ENCODE measurements at regions not wholly inside any gene's neighbourhood (a gene's known extent, or its start where the extent isn't known, plus 50 kb on each side); places are given as distances from the start of the nearest gene placed in this dataset.

DNA sequence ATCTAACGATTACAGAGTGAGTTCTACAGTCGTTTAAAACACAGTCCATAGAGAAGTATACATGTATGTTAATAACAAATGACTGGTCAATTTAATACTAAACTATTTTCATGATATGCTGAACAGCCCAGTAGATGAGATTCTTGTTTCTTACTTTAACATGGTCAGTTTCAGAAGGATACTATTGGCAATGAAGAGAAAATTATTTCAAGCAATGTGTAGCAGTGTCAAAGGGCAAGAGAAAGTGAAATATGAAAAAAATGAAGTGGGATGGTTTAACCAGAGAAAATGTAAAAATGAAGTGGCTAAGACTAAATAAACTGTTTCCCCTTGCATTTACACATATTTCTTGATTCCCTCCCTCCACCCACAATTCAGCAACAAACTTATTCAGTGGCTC lies 192.1 kb upstream of the TTC14 start:
- ATAC-seq (no peak), DNase-seq (ENCODE audit: low spot score) (no peak)
- peaks cover 3% of the 10 kb centered on the region; the same call in 1 of the 2 replicates for H3K4me1 Mint-ChIP-seq
- no peaks in the 10 kb centered on the region for H3K36me3 Mint-ChIP-seq
- TF ChIP-seq CREM (CRISPR knock-in tag; IDR thresholded peaks at IDR 0.05) (no peak), FOXK1 (CRISPR knock-in tag; IDR thresholded peaks at IDR 0.05) (no peak), ZNF671 (CRISPR knock-in tag; IDR thresholded peaks at IDR 0.05) (no peak), ZNF121 (CRISPR knock-in tag; IDR thresholded peaks at IDR 0.05) (no peak), SMAD3 (CRISPR knock-in tag; IDR thresholded peaks at IDR 0.05; ENCODE audit: borderline replicate concordance) (no peak), SOX15 (CRISPR knock-in tag; IDR thresholded peaks at IDR 0.05) (no peak)
- TF ChIP-seq, protein P1, sequence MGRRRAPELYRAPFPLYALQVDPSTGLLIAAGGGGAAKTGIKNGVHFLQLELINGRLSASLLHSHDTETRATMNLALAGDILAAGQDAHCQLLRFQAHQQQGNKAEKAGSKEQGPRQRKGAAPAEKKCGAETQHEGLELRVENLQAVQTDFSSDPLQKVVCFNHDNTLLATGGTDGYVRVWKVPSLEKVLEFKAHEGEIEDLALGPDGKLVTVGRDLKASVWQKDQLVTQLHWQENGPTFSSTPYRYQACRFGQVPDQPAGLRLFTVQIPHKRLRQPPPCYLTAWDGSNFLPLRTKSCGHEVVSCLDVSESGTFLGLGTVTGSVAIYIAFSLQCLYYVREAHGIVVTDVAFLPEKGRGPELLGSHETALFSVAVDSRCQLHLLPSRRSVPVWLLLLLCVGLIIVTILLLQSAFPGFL (CRISPR knock-in tag; IDR thresholded peaks at IDR 0.05; ENCODE audit: borderline replicate concordance) = no peak
- TF ChIP-seq, protein P2, sequence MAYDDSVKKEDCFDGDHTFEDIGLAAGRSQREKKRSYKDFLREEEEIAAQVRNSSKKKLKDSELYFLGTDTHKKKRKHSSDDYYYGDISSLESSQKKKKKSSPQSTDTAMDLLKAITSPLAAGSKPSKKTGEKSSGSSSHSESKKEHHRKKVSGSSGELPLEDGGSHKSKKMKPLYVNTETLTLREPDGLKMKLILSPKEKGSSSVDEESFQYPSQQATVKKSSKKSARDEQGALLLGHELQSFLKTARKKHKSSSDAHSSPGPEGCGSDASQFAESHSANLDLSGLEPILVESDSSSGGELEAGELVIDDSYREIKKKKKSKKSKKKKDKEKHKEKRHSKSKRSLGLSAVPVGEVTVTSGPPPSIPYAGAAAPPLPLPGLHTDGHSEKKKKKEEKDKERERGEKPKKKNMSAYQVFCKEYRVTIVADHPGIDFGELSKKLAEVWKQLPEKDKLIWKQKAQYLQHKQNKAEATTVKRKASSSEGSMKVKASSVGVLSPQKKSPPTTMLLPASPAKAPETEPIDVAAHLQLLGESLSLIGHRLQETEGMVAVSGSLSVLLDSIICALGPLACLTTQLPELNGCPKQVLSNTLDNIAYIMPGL (CRISPR knock-in tag; IDR thresholded peaks at IDR 0.05) = no peak
- TF ChIP-seq, protein P3, sequence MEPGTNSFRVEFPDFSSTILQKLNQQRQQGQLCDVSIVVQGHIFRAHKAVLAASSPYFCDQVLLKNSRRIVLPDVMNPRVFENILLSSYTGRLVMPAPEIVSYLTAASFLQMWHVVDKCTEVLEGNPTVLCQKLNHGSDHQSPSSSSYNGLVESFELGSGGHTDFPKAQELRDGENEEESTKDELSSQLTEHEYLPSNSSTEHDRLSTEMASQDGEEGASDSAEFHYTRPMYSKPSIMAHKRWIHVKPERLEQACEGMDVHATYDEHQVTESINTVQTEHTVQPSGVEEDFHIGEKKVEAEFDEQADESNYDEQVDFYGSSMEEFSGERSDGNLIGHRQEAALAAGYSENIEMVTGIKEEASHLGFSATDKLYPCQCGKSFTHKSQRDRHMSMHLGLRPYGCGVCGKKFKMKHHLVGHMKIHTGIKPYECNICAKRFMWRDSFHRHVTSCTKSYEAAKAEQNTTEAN (CRISPR knock-in tag; IDR thresholded peaks at IDR 0.05) = no peak
- no peaks in the 10 kb centered on the region for H3K9me3 Mint-ChIP-seq
- H3K4me3 Mint-ChIP-seq = no peak overlapping the region
- CTCF ChIA-PET = no interaction called here
- no peak overlapping the region for H3K27ac Mint-ChIP-seq
- POLR2A ChIA-PET = no interaction called here
- H3K27me3 Mint-ChIP-seq (ENCODE audit: low read depth) = no peaks in the 10 kb centered on the region

DNA sequence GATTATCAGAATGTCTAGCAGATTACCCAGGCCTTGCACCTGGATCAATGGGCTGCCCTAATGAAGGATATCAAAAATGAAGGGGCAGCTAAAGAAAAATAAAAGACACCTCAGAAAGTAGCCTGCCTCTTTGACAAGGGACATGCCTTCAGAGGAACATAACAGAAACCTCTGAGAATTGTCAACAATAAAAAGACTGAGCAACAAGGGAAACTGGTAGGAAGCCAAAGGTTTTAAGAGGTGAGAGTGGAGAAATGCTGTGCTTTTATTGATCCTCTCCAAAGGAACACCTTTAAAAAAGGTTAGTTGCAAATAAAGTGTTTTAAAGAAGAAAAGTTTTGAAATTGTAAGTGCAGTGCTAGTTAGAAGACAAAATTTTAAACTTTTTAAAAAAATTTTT lies 187.8 kb upstream of the TTC14 start:
- POLR2A ChIA-PET = no interaction called here
- H3K4me3 Mint-ChIP-seq = no peak overlapping the region
- no peaks in the 10 kb centered on the region for H3K36me3 Mint-ChIP-seq
- no peak overlapping the region for H3K27ac Mint-ChIP-seq
- no peak for DNase-seq (ENCODE audit: low spot score)
- ATAC-seq = no peak
- CTCF ChIA-PET = no interaction called here
- peaks cover 3% of the 10 kb centered on the region; the same call in 1 of the 2 replicates for H3K4me1 Mint-ChIP-seq
- TF ChIP-seq, protein P4, sequence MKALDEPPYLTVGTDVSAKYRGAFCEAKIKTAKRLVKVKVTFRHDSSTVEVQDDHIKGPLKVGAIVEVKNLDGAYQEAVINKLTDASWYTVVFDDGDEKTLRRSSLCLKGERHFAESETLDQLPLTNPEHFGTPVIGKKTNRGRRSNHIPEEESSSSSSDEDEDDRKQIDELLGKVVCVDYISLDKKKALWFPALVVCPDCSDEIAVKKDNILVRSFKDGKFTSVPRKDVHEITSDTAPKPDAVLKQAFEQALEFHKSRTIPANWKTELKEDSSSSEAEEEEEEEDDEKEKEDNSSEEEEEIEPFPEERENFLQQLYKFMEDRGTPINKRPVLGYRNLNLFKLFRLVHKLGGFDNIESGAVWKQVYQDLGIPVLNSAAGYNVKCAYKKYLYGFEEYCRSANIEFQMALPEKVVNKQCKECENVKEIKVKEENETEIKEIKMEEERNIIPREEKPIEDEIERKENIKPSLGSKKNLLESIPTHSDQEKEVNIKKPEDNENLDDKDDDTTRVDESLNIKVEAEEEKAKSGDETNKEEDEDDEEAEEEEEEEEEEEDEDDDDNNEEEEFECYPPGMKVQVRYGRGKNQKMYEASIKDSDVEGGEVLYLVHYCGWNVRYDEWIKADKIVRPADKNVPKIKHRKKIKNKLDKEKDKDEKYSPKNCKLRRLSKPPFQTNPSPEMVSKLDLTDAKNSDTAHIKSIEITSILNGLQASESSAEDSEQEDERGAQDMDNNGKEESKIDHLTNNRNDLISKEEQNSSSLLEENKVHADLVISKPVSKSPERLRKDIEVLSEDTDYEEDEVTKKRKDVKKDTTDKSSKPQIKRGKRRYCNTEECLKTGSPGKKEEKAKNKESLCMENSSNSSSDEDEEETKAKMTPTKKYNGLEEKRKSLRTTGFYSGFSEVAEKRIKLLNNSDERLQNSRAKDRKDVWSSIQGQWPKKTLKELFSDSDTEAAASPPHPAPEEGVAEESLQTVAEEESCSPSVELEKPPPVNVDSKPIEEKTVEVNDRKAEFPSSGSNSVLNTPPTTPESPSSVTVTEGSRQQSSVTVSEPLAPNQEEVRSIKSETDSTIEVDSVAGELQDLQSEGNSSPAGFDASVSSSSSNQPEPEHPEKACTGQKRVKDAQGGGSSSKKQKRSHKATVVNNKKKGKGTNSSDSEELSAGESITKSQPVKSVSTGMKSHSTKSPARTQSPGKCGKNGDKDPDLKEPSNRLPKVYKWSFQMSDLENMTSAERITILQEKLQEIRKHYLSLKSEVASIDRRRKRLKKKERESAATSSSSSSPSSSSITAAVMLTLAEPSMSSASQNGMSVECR (CRISPR knock-in tag; IDR thresholded peaks at IDR 0.05; ENCODE audit: borderline replicate concordance) = no peak
- TF ChIP-seq ELF4 (CRISPR knock-in tag; IDR thresholded peaks at IDR 0.05; ENCODE audit: low read depth) (no peak), ESRRA (CRISPR knock-in tag; IDR thresholded peaks at IDR 0.05; ENCODE audit: borderline replicate concordance) (no peak), RORB (CRISPR knock-in tag; IDR thresholded peaks at IDR 0.05) (no peak), ATF1 (CRISPR knock-in tag; IDR thresholded peaks at IDR 0.05) (no peak), TP53 (CRISPR knock-in tag; IDR thresholded peaks at IDR 0.05) (no peak), TEAD1 (CRISPR knock-in tag; IDR thresholded peaks at IDR 0.05) (no peak), ZNF423 (CRISPR knock-in tag; IDR thresholded peaks at IDR 0.05) (no peak), ETV6 (CRISPR knock-in tag; IDR thresholded peaks at IDR 0.05) (no peak)
- TF ChIP-seq, protein P5, sequence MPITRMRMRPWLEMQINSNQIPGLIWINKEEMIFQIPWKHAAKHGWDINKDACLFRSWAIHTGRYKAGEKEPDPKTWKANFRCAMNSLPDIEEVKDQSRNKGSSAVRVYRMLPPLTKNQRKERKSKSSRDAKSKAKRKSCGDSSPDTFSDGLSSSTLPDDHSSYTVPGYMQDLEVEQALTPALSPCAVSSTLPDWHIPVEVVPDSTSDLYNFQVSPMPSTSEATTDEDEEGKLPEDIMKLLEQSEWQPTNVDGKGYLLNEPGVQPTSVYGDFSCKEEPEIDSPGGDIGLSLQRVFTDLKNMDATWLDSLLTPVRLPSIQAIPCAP (CRISPR knock-in tag; IDR thresholded peaks at IDR 0.05) = no peak
- TF ChIP-seq, protein P6, sequence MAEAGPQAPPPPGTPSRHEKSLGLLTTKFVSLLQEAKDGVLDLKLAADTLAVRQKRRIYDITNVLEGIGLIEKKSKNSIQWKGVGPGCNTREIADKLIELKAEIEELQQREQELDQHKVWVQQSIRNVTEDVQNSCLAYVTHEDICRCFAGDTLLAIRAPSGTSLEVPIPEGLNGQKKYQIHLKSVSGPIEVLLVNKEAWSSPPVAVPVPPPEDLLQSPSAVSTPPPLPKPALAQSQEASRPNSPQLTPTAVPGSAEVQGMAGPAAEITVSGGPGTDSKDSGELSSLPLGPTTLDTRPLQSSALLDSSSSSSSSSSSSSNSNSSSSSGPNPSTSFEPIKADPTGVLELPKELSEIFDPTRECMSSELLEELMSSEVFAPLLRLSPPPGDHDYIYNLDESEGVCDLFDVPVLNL (CRISPR knock-in tag; IDR thresholded peaks at IDR 0.05; ENCODE audit: borderline replicate concordance, low read depth) = no peak
- no peaks in the 10 kb centered on the region for H3K9me3 Mint-ChIP-seq
- no peaks in the 10 kb centered on the region for H3K27me3 Mint-ChIP-seq (ENCODE audit: low read depth)

Data from WTC11 (cell line).